SJCRH30 (cell line): ENCODE measurements at regions not wholly inside any gene's neighbourhood (a gene's known extent, or its start where the extent isn't known, plus 50 kb on each side); places are given as distances from the start of the nearest gene placed in this dataset.

ENCODE experiments used
- DNase-seq, 2 experiments: peaks; one replicate each; pipeline ENCODE4 v3.0.0-alpha.2; 2015 to 2020
- H3K27ac ChIP-seq: fragments of 250-450 bp; sonication (Bioruptor Pico); 2 replicates; pipeline ENCODE4 v1.5.1; 2020; ENCODE audit warnings: mild to moderate bottlenecking, moderate library complexity
- H3K27me3 ChIP-seq: fragments of 250-450 bp; sonication (Bioruptor Pico); 2 replicates; pipeline ENCODE4 v1.5.1; 2020; ENCODE audit warnings: mild to moderate bottlenecking, moderate library complexity
- H3K36me3 ChIP-seq: fragments of 250-450 bp; sonication (Bioruptor Pico); 2 replicates; pipeline ENCODE4 v1.5.1; 2020; ENCODE audit warnings: mild to moderate bottlenecking, moderate library complexity
- H3K4me1 ChIP-seq: fragments of 250-450 bp; sonication (Bioruptor Pico); 2 replicates; pipeline ENCODE4 v1.5.1; 2020; ENCODE audit warnings: mild to moderate bottlenecking, moderate library complexity
- H3K4me3 ChIP-seq: fragments of 250-450 bp; sonication (Bioruptor Pico); 2 replicates; pipeline ENCODE4 v1.5.1; 2020; ENCODE audit warnings: mild to moderate bottlenecking, moderate library complexity
- H3K9me3 ChIP-seq: fragments of 250-450 bp; sonication (Bioruptor Pico); replicated peaks from 2 replicates; pipeline ENCODE4 v1.5.1; 2020; ENCODE audit warnings: mild to moderate bottlenecking, moderate library complexity

DNA sequence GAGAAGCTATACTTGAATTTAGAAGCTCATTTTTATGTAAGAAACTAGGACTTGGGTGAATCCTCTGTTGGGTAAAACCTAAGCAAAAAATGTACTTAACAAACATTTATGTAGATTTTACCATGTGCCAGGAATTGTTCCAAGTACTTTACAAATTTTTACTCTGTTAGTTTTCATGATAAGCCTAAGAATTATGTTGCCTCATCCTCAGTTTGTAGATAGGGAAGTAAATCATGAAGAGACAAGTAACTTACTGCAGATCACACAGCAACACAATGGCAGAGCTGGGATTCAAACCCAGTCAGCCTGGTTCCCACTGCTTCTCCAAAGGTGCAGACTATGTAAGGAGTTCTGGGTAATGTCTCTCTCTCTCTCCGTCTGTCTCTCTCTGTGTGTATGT, 169.9 kb downstream of the DIPK2A start:
- Histone ChIP-seq H3K27me3 (no peaks in the 10 kb centered on the region), H3K4me1 (no peaks in the 10 kb centered on the region), H3K27ac (no peak overlapping the region), H3K36me3 (no peaks in the 10 kb centered on the region), H3K4me3 (no peak overlapping the region), H3K9me3 (no peaks in the 10 kb centered on the region)
- no peak for DNase-seq

GRCh38 chr3:144142151-144142840, 170.7 kb downstream of the DIPK2A start:
- Histone ChIP-seq H3K4me3 (no peak overlapping the region), H3K4me1 (no peaks in the 10 kb centered on the region), H3K36me3 (no peaks in the 10 kb centered on the region), H3K27me3 (no peaks in the 10 kb centered on the region), H3K9me3 (no peaks in the 10 kb centered on the region), H3K27ac (no peak overlapping the region)
- no peak for DNase-seq

GRCh38 chr3:144148356-144148755, 176.7 kb downstream of the DIPK2A start:
- Histone ChIP-seq H3K4me3 (no peak overlapping the region), H3K27ac (no peak overlapping the region), H3K4me1 (no peaks in the 10 kb centered on the region), H3K9me3 (no peaks in the 10 kb centered on the region), H3K27me3 (no peaks in the 10 kb centered on the region), H3K36me3 (no peaks in the 10 kb centered on the region)
- DNase-seq = no peak

DNA sequence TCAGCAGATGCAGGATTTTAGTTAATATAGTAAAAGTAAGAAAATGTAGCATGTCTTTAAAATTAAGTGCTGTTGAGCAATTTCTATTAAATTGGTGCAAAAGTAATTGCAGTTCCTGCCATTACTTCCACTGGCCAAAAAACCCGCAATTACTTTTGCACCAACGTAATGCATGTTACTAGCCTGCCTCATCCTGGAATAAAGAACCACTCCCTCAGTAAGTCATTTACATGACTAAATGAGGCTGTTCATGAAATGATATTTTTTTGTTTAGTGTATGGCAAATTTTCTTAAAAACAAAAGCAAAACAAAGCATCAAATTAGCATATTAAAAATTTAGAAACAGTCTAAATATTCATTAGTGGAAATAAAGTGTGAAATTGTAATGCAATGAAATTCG, 180.4 kb downstream of the DIPK2A start:
- Histone ChIP-seq H3K4me3 (no peak overlapping the region), H3K27ac (no peak overlapping the region)

DNA sequence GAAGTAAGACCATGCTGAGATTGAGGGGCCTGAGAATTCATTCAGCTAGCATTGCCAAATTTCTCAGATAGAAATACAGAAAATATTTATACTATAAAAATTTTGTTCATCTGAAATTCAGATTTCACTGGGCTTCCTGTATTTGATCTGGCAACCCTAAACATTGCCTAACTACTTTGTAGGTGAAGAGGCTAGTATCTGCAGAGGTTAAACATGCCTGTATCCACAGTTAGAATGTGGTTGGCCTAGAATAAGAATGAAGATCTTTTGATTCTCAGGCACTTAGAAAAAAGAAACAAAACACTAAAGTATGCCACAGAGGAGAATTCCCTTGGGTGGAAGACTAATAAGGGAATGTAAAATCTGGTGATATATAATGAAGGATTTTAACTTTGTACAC, 189.0 kb downstream of the DIPK2A start:
- H3K36me3 ChIP-seq = no peaks in the 10 kb centered on the region
- no peak overlapping the region for H3K4me3 ChIP-seq
- peaks cover 4% of the 10 kb centered on the region; the same call in 1 of the 2 replicates for H3K4me1 ChIP-seq
- H3K27ac ChIP-seq = no peak overlapping the region
- DNase-seq = no peak
- peaks cover 3% of the 10 kb centered on the region for H3K9me3 ChIP-seq
- H3K27me3 ChIP-seq = no peaks in the 10 kb centered on the region

More for the DNA sequence above, 180.4 kb downstream of the DIPK2A start:
- no peak for DNase-seq
- H3K36me3 ChIP-seq = no peaks in the 10 kb centered on the region
- H3K4me1 ChIP-seq = no peaks in the 10 kb centered on the region
- H3K27me3 ChIP-seq = no peaks in the 10 kb centered on the region
- H3K9me3 ChIP-seq = peaks cover 3% of the 10 kb centered on the region

GRCh38 chr3:144162042-144162441, 190.4 kb downstream of the DIPK2A start:
- no peak for DNase-seq
- Histone ChIP-seq H3K27ac (no peak overlapping the region), H3K4me1 (peaks cover 4% of the 10 kb centered on the region; the same call in 1 of the 2 replicates)

GRCh38 chr3:144164352-144164751, 192.7 kb downstream of the DIPK2A start:
- Histone ChIP-seq H3K27me3 (no peaks in the 10 kb centered on the region), H3K9me3 (no peaks in the 10 kb centered on the region), H3K4me3 (no peak overlapping the region), H3K27ac (no peak overlapping the region), H3K36me3 (no peaks in the 10 kb centered on the region), H3K4me1 (peaks cover 4% of the 10 kb centered on the region; the same call in 1 of the 2 replicates)
- DNase-seq = no peak

More at GRCh38 chr3:144162042-144162441, 190.4 kb downstream of the DIPK2A start:
- no peaks in the 10 kb centered on the region for H3K9me3 ChIP-seq
- H3K27me3 ChIP-seq = no peaks in the 10 kb centered on the region
- H3K4me3 ChIP-seq = no peak overlapping the region
- no peaks in the 10 kb centered on the region for H3K36me3 ChIP-seq

DNA sequence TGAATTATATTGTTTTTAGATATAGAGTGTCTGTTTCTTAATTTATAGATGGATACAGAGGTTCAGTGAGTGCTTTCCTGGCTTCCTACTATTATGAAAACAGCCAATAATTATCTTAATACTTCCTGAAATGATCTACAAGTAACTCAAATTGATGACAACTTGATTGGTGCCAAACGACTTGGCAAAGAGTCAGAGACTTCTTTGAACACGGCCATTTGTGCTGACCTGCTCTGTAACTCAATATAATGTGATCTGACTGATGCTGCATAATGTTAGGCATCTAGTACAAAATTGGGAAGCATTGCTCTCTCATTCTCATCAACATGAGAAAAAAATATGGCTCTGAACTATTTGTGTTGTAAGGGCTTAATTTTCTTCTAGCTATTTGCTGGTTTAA, 193.9 kb downstream of the DIPK2A start:
- H3K9me3 ChIP-seq = no peaks in the 10 kb centered on the region
- H3K4me1 ChIP-seq = peaks cover 4% of the 10 kb centered on the region; the same call in 1 of the 2 replicates
- no peak overlapping the region for H3K4me3 ChIP-seq
- no peaks in the 10 kb centered on the region for H3K27me3 ChIP-seq
- no peak overlapping the region for H3K27ac ChIP-seq
- H3K36me3 ChIP-seq = no peaks in the 10 kb centered on the region
- DNase-seq = no peak

- no peak overlapping the region for H3K27ac ChIP-seq
- H3K27me3 ChIP-seq = no peaks in the 10 kb centered on the region
- DNase-seq = no peak
- no peaks in the 10 kb centered on the region for H3K36me3 ChIP-seq
- no peak overlapping the region for H3K4me3 ChIP-seq
- H3K4me1 ChIP-seq = no peaks in the 10 kb centered on the region
- no peaks in the 10 kb centered on the region for H3K9me3 ChIP-seq
Measured at GRCh38 chr3:144167634-144168033, 196.0 kb downstream of the DIPK2A start.

DNA sequence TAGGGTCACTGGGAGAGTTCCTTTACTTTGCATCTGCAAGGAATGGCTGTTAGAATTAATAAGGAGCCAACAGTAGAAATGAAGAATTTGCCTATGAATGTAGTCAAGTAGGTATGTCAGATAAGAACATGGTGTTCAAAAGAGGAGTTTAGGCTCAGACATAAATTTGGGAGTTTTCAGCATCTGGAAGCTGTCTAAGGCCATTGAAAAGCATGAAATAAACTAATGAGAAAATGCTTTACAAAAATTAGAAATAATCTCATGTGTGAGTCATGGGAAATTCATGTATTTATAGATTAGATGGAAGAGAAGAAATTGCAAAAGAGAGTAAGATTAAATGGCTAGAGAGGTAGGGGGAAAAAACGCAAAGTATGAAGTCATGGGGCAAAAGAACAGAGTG, 201.9 kb downstream of the DIPK2A start:
- DNase-seq = no peak
- no peaks in the 10 kb centered on the region for H3K4me1 ChIP-seq
- H3K27ac ChIP-seq = no peak overlapping the region
- no peaks in the 10 kb centered on the region for H3K36me3 ChIP-seq
- H3K9me3 ChIP-seq = no peaks in the 10 kb centered on the region
- no peak overlapping the region for H3K4me3 ChIP-seq
- no peaks in the 10 kb centered on the region for H3K27me3 ChIP-seq

DNA sequence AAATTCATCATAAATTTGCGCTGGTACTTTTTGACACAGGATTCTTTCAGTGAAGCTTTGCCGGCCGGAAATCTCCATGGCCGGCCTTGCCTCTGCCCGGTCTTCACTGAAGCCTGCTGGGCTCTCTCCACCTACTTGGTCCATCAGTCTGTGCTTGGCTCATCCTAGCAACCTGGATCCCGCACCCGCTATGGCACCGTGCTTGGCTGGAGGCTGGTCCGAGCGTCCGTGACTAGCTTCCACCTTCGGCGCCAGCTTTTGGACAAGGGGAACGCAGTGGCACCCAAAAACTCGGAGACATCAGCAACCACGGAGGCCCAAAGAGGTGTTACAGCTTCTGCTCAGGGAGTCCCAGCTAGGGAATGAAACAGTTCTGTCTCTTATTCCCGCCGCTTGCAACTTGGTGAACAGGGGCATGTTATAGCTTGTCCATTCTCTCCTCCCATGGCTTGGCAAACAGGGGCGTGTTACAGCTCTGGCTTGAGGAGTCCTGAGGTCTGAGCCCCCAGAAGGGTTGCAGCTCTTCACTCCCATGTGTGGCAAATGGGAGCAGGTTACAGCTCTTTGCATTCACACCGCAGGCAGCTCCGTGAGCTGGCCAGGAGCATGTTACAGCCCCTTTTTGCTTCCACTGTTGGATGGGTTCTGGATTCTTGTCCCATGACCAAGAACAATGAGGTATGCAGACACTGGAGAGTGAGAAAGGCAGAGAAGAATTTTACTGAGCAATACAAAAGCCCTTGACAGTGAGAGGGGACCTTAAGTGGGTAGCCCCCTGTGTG, 204.2 kb downstream of the DIPK2A start:
- Histone ChIP-seq H3K27ac (no peak overlapping the region), H3K36me3 (no peaks in the 10 kb centered on the region), H3K9me3 (no peaks in the 10 kb centered on the region), H3K4me1 (no peaks in the 10 kb centered on the region), H3K4me3 (no peak overlapping the region), H3K27me3 (no peaks in the 10 kb centered on the region)
- no peak for DNase-seq

GRCh38 chr3:144177649-144178048, 206.0 kb downstream of the DIPK2A start:
- Histone ChIP-seq H3K9me3 (no peaks in the 10 kb centered on the region), H3K27me3 (no peaks in the 10 kb centered on the region), H3K27ac (no peak overlapping the region), H3K36me3 (no peaks in the 10 kb centered on the region), H3K4me3 (no peak overlapping the region), H3K4me1 (no peaks in the 10 kb centered on the region)
- DNase-seq = no peak

DNA sequence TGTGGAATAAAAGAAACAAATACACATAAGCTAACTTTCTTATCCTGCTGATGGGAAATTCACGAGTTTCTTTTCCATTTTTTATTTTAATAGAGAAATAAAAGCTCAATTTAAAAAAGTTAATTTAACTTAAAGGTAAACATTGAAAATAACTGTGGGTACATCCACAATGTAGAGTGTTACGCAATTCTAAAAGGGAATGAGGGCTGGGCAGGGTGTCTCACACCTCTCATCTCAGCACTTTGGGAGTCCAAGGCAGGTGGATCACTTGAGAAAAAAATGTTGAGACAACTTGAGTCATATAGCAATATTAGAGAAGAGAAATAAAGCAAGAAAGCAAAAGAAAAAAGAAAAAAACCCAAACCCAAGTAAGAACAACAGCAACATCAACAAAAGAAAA, 207.0 kb downstream of the DIPK2A start:
- Histone ChIP-seq H3K4me3 (no peak overlapping the region), H3K4me1 (no peaks in the 10 kb centered on the region), H3K9me3 (no peaks in the 10 kb centered on the region), H3K36me3 (no peaks in the 10 kb centered on the region), H3K27me3 (no peaks in the 10 kb centered on the region), H3K27ac (no peak overlapping the region)
- no peak for DNase-seq

DNA sequence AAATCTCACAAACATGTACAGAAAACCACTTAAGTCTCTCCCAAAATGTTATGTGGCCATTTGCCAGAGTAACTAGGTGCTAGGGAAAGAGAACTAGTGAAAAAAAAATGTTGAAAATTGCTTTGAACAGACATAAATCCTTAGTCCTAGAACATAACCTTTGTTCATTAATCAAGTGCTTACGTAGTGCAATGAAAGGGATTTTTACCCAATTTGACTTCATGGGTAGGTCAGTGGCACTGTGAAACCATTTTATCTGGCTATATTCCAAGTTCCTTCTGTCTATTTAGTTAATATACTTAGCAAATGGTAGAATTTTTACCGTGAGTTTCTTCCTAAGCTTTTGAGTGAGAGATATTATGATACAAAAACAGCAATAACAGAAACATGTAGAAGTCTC, 209.4 kb downstream of the DIPK2A start:
- Histone ChIP-seq H3K27me3 (no peaks in the 10 kb centered on the region), H3K27ac (no peak overlapping the region), H3K4me1 (no peaks in the 10 kb centered on the region), H3K36me3 (no peaks in the 10 kb centered on the region), H3K9me3 (0 out of 2 replicates have a peak, but pooled peaks cover 3% of the 10 kb centered on the region), H3K4me3 (no peak overlapping the region)
- no peak for DNase-seq

GRCh38 chr3:144182501-144182900, 210.9 kb downstream of the DIPK2A start:
- DNase-seq = no peak
- no peaks in the 10 kb centered on the region for H3K27me3 ChIP-seq
- no peaks in the 10 kb centered on the region for H3K4me1 ChIP-seq
- 0 out of 2 replicates have a peak, but pooled peaks cover 3% of the 10 kb centered on the region for H3K9me3 ChIP-seq
- H3K4me3 ChIP-seq = no peak overlapping the region
- H3K36me3 ChIP-seq = no peaks in the 10 kb centered on the region
- H3K27ac ChIP-seq = no peak overlapping the region
